Testis (tissue), 2 donors: ENCODE measurements at regions not wholly inside any gene's neighbourhood (a gene's known extent, or its start where the extent isn't known, plus 50 kb on each side); places are given as distances from the start of the nearest gene placed in this dataset.

ENCODE experiments used
- DNase-seq: peaks from one replicate; pipeline ENCODE4 v3.0.0-alpha.2; 2019
- H3K27ac ChIP-seq, 2 donors: fragments of 200-600 bp; sonication (generic); one replicate each; pipeline ENCODE4 v1.5.1; 2019
- H3K27me3 ChIP-seq: fragments of 200-600 bp; sonication (generic); one replicate; pipeline ENCODE4 v1.5.1; 2019
- H3K36me3 ChIP-seq: fragments of 200-600 bp; sonication (generic); one replicate; pipeline ENCODE4 v1.5.1; 2017; ENCODE audit warnings: low read depth; ENCODE audit errors: missing control alignments
- H3K4me1 ChIP-seq: fragments of 200-600 bp; sonication (generic); one replicate; pipeline ENCODE4 v1.5.1; 2019
- H3K4me3 ChIP-seq, 2 donors: fragments of 200-600 bp; sonication (generic); one replicate each; pipeline ENCODE4 v1.5.1; 2017 to 2019
- H3K9me3 ChIP-seq: fragments of 200-600 bp; sonication (generic); one replicate; pipeline ENCODE4 v1.5.1; 2017
- POLR2A ChIP-seq: fragments of 450-650 bp; IDR thresholded peaks from one replicate; pipeline ENCODE4 v1.6.1; 2017; ENCODE audit warnings: antibody characterized with exemption, mild to moderate bottlenecking, moderate library complexity
- WGBS, 2 donors: methylation state at CpG; one replicate each; pipeline ENCODE4 v1.1.5; 2018; 5-methylcytosine and 5-hydroxymethylcytosine counted together
- intact Hi-C: fragments of 100-400 bp; cut with DNase I; formaldehyde crosslinking; loops from one replicate; pipeline ENCODE4 v1.15.1; 2023; ENCODE audit warnings: low total_unique reads
- TF ChIP-seq, protein P1 (sequence below), 3 experiments: fragments of 450-650 bp in 2 of 3; fragments of 200-600 bp in 1 of 3; sonication (generic) in 1 of 3; IDR thresholded peaks; one replicate each; pipeline ENCODE4 v1.5.1; 2016 to 2019; ENCODE audit warnings: antibody characterized with exemption in 3 of 3, mild to moderate bottlenecking in 2 of 3, moderate library complexity in 1 of 3

DNA sequence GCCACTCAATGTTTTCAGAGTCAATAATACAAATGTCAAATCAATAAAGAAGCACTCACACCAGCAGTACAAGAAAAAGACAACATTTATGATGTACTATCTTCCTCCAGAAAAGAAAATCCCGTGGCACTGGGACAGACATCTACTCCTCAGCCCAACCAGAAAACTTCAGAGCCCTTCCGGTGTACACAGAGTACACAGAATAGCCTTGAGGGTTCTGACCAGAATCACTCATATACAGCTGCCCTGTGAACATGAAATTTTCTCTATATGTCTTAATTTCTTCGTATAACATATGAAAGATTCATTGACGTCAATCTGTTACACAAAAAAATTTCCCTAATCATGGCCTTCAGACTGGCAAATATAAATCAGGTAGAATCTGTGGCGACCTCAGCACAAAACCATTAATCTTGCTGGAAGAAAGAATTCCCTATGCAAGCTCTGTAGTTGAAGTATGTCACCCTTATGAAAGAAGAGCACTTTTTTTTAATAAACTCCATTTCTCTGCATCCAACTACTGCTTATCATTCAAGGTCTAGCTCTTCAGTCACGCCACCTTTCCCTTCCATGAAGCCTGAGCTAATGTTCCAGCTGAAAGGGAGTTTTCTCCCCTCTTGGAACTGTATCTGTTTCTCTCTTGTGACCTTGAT, 53.8 kb upstream of the PLAAT1 start:
- no peaks in the 10 kb centered on the region for H3K4me1 ChIP-seq
- 43 to 55% methylated on average over 6 of the region's 6 CpGs for whole genome bisulfite sequencing, 2 donors
- no peak overlapping the region for H3K4me3 ChIP-seq
- no peak overlapping the region for H3K27ac ChIP-seq
- TF ChIP-seq, protein P1, sequence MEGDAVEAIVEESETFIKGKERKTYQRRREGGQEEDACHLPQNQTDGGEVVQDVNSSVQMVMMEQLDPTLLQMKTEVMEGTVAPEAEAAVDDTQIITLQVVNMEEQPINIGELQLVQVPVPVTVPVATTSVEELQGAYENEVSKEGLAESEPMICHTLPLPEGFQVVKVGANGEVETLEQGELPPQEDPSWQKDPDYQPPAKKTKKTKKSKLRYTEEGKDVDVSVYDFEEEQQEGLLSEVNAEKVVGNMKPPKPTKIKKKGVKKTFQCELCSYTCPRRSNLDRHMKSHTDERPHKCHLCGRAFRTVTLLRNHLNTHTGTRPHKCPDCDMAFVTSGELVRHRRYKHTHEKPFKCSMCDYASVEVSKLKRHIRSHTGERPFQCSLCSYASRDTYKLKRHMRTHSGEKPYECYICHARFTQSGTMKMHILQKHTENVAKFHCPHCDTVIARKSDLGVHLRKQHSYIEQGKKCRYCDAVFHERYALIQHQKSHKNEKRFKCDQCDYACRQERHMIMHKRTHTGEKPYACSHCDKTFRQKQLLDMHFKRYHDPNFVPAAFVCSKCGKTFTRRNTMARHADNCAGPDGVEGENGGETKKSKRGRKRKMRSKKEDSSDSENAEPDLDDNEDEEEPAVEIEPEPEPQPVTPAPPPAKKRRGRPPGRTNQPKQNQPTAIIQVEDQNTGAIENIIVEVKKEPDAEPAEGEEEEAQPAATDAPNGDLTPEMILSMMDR (IDR thresholded peaks at IDR 0.05) = no peak
- no peaks in the 10 kb centered on the region for H3K27me3 ChIP-seq
- DNase-seq = no peak
- no peaks in the 10 kb centered on the region for H3K36me3 ChIP-seq
- intact Hi-C loops = no loop called here
- no peaks in the 10 kb centered on the region for H3K9me3 ChIP-seq

DNA sequence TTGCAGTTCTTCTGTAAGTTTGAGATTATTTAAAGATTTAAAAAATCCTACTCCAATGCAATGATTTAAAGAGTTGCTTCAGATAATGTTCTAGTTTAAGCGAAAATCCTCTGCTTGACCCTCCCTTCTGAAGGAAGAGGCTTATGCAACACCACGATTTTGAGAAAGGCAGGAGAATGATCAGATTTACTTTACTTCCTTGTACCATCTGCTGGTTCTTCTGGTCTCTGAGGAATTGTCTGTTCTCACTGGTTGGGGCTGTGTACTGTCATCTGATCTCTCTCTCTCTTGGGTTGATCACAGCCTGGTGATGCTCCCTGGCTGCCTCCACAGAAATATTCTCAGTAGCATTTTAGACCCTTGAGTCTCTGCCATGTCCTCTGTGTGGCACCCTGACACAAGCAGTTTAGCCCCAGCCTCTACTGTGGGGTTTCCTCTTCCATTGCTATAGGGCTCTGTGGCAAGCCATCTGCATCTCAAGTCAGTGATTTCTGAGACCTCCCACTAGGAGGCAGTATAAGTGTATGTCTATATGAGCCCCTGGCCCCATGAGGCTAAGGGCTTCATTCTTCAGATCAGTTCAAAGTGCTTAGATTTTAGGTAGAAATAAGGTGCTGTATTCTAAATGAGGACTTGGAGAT, 50.8 kb upstream of the PLAAT1 start:
- intact Hi-C loops = no loop called here

More for the DNA sequence above, 50.8 kb upstream of the PLAAT1 start:
- TF ChIP-seq, protein P1 (IDR thresholded peaks at IDR 0.05) = peak in 2 of 3 experiments; percentile 34 to 35
- TF ChIP-seq POLR2A = no peak
- peak; percentile 67 for DNase-seq
- no peaks in the 10 kb centered on the region for H3K4me1 ChIP-seq
- H3K4me3 ChIP-seq = no peak overlapping the region
- H3K36me3 ChIP-seq = no peaks in the 10 kb centered on the region
- WGBS, 2 donors = 49 to 52% methylated on average over 2 of the region's 2 CpGs
- no peaks in the 10 kb centered on the region for H3K9me3 ChIP-seq
- H3K27ac ChIP-seq = no peak overlapping the region
- no peaks in the 10 kb centered on the region for H3K27me3 ChIP-seq
